Activated naive CD4-positive, alpha-beta T cell treated with anti-CD3 and anti-CD28 coated beads, Interleukin-2, amount 50 U/mL, for 72 hours (primary cell): ENCODE measurements at regions not wholly inside any gene's neighbourhood (a gene's known extent, or its start where the extent isn't known, plus 50 kb on each side); places are given as distances from the start of the nearest gene placed in this dataset.

ENCODE experiments used
- ATAC-seq, 2 donors: fragments of 150-1000 bp; cut with Tn5 transposase; 2 replicates each; pipeline ENCODE4 v1.10.0; 2021; ENCODE audit warnings: mild to moderate bottlenecking in 2 of 2, moderate library complexity in 2 of 2
- DNase-seq, 2 donors: peaks; one replicate each; pipeline ENCODE4 v3.0.0; 2021 to 2022; ENCODE audit warnings: low spot score in 2 of 2
- H3K27ac Mint-ChIP-seq, 2 donors: one replicate each; pipeline ENCODE4 v1.8.0; 2022; ENCODE audit warnings: mild to moderate bottlenecking in 2 of 2, mixed read lengths in 2 of 2
- H3K36me3 Mint-ChIP-seq, 2 donors: one replicate each; pipeline ENCODE4 v1.8.0; 2022; ENCODE audit warnings: mixed read lengths in 2 of 2
- H3K9me3 Mint-ChIP-seq, 2 donors: one replicate each; pipeline ENCODE4 v1.8.0; 2022; ENCODE audit warnings: mixed read lengths in 2 of 2

- H3K9me3 Mint-ChIP-seq: no peaks in the 10 kb centered on the region
- no peak for DNase-seq
- H3K27ac Mint-ChIP-seq: no peak overlapping the region
- ATAC-seq: no peak
- H3K36me3 Mint-ChIP-seq: no peaks in the 10 kb centered on the region
Measured at GRCh38 chr15:94769089-94769488, 537.7 kb downstream of the MCTP2 start.

GRCh38 chr15:94770199-94770598 is 538.8 kb downstream of the MCTP2 start:
- H3K9me3 Mint-ChIP-seq: peaks cover 0 to 5% of the 10 kb centered on the region in 2 donors
- no peaks in the 10 kb centered on the region for H3K36me3 Mint-ChIP-seq
- no peak overlapping the region for H3K27ac Mint-ChIP-seq
- DNase-seq (no peak), ATAC-seq (no peak)

- Mint-ChIP-seq H3K27ac (no peak overlapping the region), H3K36me3 (no peaks in the 10 kb centered on the region), H3K9me3 (peaks cover 0 to 16% of the 10 kb centered on the region in 2 donors)
- no peak for DNase-seq
- ATAC-seq: no peak
Measured at GRCh38 chr15:94777037-94777436, 545.7 kb downstream of the MCTP2 start.

GRCh38 chr15:94778840-94779239 is 547.5 kb downstream of the MCTP2 start:
- Mint-ChIP-seq H3K27ac (no peak overlapping the region), H3K9me3 (peaks cover 0 to 16% of the 10 kb centered on the region in 2 donors), H3K36me3 (no peaks in the 10 kb centered on the region)
- ATAC-seq (no peak), DNase-seq (no peak)

- Mint-ChIP-seq H3K27ac (no peak overlapping the region), H3K9me3 (peaks cover 0 to 11% of the 10 kb centered on the region in 2 donors), H3K36me3 (no peaks in the 10 kb centered on the region)
- DNase-seq: no peak
- no peak for ATAC-seq
Measured at GRCh38 chr15:94780166-94780565, 548.8 kb downstream of the MCTP2 start.

GRCh38 chr15:94785091-94785490 is 553.7 kb downstream of the MCTP2 start:
- DNase-seq (no peak), ATAC-seq (no peak)
- peaks cover 11 to 12% of the 10 kb centered on the region in 2 donors for H3K9me3 Mint-ChIP-seq
- no peaks in the 10 kb centered on the region for H3K36me3 Mint-ChIP-seq
- H3K27ac Mint-ChIP-seq: no peak overlapping the region

GRCh38 chr15:94791008-94791407 is 559.6 kb downstream of the MCTP2 start:
- DNase-seq (no peak), ATAC-seq (no peak)
- no peaks in the 10 kb centered on the region for H3K36me3 Mint-ChIP-seq
- peaks cover 13 to 16% of the 10 kb centered on the region in 2 donors for H3K9me3 Mint-ChIP-seq
- H3K27ac Mint-ChIP-seq: no peak overlapping the region

- DNase-seq: no peak
- Mint-ChIP-seq H3K27ac (no peak overlapping the region), H3K36me3 (no peaks in the 10 kb centered on the region), H3K9me3 (peaks cover 13 to 16% of the 10 kb centered on the region in 2 donors)
- ATAC-seq: no peak
Measured at GRCh38 chr15:94791510-94791909, 560.1 kb downstream of the MCTP2 start.

- Mint-ChIP-seq H3K36me3 (no peaks in the 10 kb centered on the region), H3K9me3 (peaks cover 16% of the 10 kb centered on the region in 2 donors), H3K27ac (no peak overlapping the region)
- ATAC-seq: no peak
- DNase-seq: no peak
Measured at GRCh38 chr15:94792196-94792595, 560.8 kb downstream of the MCTP2 start.

- H3K9me3 Mint-ChIP-seq: peaks cover 13 to 18% of the 10 kb centered on the region in 2 donors
- H3K27ac Mint-ChIP-seq: no peak overlapping the region
- no peak for ATAC-seq
- DNase-seq: no peak
- H3K36me3 Mint-ChIP-seq: no peaks in the 10 kb centered on the region
Measured at GRCh38 chr15:94793207-94793606, 561.8 kb downstream of the MCTP2 start.

GRCh38 chr15:94793641-94794040 is 562.3 kb downstream of the MCTP2 start:
- DNase-seq: no peak
- Mint-ChIP-seq H3K9me3 (peaks cover 9 to 15% of the 10 kb centered on the region in 2 donors), H3K27ac (no peak overlapping the region), H3K36me3 (no peaks in the 10 kb centered on the region)
- ATAC-seq: no peak

GRCh38 chr15:94804613-94805012 is 573.3 kb downstream of the MCTP2 start:
- ATAC-seq (no peak), DNase-seq (no peak)
- H3K9me3 Mint-ChIP-seq: peaks cover 6 to 12% of the 10 kb centered on the region in 2 donors
- H3K36me3 Mint-ChIP-seq: no peaks in the 10 kb centered on the region
- no peak overlapping the region for H3K27ac Mint-ChIP-seq

GRCh38 chr15:94815110-94815731 is 583.9 kb downstream of the MCTP2 start:
- Mint-ChIP-seq H3K36me3 (no peaks in the 10 kb centered on the region), H3K27ac (no peak overlapping the region), H3K9me3 (peaks cover 0 to 7% of the 10 kb centered on the region in 2 donors)
- ATAC-seq (no peak), DNase-seq (no peak)

- DNase-seq: no peak
Measured at GRCh38 chr15:94815914-94816313, 584.6 kb downstream of the MCTP2 start.

GRCh38 chr15:94829887-94830884 is 598.8 kb downstream of the MCTP2 start:
- peaks cover 4 to 6% of the 10 kb centered on the region in 2 donors for H3K9me3 Mint-ChIP-seq
- H3K27ac Mint-ChIP-seq: no peak overlapping the region
- no peaks in the 10 kb centered on the region for H3K36me3 Mint-ChIP-seq
- ATAC-seq (no peak), DNase-seq (no peak)

More at GRCh38 chr15:94815914-94816313, 584.6 kb downstream of the MCTP2 start:
- H3K36me3 Mint-ChIP-seq: no peaks in the 10 kb centered on the region
- peaks cover 0 to 7% of the 10 kb centered on the region in 2 donors for H3K9me3 Mint-ChIP-seq
- ATAC-seq: no peak
- H3K27ac Mint-ChIP-seq: no peak overlapping the region

- peaks cover 4 to 6% of the 10 kb centered on the region in 2 donors for H3K9me3 Mint-ChIP-seq
- DNase-seq: no peak
- H3K36me3 Mint-ChIP-seq: no peaks in the 10 kb centered on the region
- H3K27ac Mint-ChIP-seq: no peak overlapping the region
- no peak for ATAC-seq
Measured at GRCh38 chr15:94834000-94834399, 602.6 kb downstream of the MCTP2 start.

GRCh38 chr15:94834494-94834893 is 603.1 kb downstream of the MCTP2 start:
- H3K36me3 Mint-ChIP-seq: no peaks in the 10 kb centered on the region
- no peak for DNase-seq
- ATAC-seq: no peak
- H3K9me3 Mint-ChIP-seq: peaks cover 4 to 6% of the 10 kb centered on the region in 2 donors
- H3K27ac Mint-ChIP-seq: no peak overlapping the region
